AG09309 (cell line): ENCODE measurements at regions not wholly inside any gene's neighbourhood (a gene's known extent, or its start where the extent isn't known, plus 50 kb on each side); places are given as distances from the start of the nearest gene placed in this dataset.

Experiments
- DNase-seq: peaks from one replicate; pipeline ENCODE4 v3.0.0-alpha.2; 2010; ENCODE audit warnings: low read depth
- H3K4me3 ChIP-seq: 2 replicates; pipeline ENCODE4 v1.5.1; 2011; ENCODE audit warnings: mild to moderate bottlenecking, low read depth, low read length, moderate library complexity; ENCODE audit not compliant: control insufficient read depth
- CTCF ChIP-seq: IDR thresholded peaks from 2 replicates; pipeline ENCODE4 v1.5.1; 2011; ENCODE audit warnings: mild to moderate bottlenecking, low read depth, low read length, inconsistent platforms; ENCODE audit not compliant: insufficient read depth, control insufficient read depth; ENCODE audit errors: missing control alignments

GRCh38 chr5:86880785-86881492 is 263.2 kb downstream of the COX7C start:
- TF ChIP-seq CTCF, result peak; percentile 80
- peak; percentile 59 for DNase-seq
- H3K4me3 ChIP-seq, result no peak overlapping the region

GRCh38 chr5:86881493-86882090 is 263.9 kb downstream of the COX7C start:
- no peak for TF ChIP-seq CTCF
- no peak for DNase-seq

GRCh38 chr5:86884608-86885007 is 266.9 kb downstream of the COX7C start:
- DNase-seq, result no peak
- no peak for TF ChIP-seq CTCF
- no peak overlapping the region for H3K4me3 ChIP-seq

More at GRCh38 chr5:86881493-86882090, 263.9 kb downstream of the COX7C start:
- H3K4me3 ChIP-seq, result no peak overlapping the region

GRCh38 chr5:86885011-86885410 is 267.3 kb downstream of the COX7C start:
- no peak for DNase-seq
- H3K4me3 ChIP-seq, result no peak overlapping the region
- no peak for TF ChIP-seq CTCF

DNA sequence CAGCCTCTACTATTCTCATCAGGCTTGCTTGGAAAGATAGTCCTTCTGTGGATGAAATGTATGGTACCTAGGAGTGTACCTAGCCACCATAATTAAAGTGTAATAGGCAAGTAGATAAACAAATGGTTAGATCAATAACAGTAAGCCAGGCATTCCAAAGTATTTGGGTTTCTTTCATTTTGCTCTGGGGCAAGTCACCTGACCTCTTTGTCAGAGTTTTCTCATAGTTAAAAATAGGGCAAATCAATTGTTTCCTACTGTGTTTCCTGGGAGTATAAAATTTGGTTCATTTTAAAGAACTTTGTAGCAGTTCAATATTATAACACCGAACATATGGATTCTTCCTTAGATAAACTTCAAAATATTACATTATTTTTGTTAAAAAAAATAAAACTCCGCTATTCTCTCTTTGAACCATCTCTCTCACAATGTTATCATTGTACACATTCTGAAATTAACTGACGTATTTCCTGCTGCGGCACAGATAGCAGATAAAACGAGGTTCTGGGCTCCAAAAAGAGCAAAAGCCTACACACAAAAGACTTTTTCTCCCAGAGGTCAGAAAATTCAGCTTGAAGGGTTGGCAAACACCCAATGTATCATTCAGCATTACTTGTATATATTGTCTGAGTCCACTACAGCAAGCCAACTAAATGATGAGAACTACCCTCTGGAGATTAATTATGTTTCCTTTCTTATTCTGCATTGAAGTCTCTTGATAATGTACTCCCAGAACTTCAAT is 267.9 kb downstream of the COX7C start:
- TF ChIP-seq CTCF, result no peak
- H3K4me3 ChIP-seq, result no peak overlapping the region
- DNase-seq, result no peak

GRCh38 chr5:86890375-86890774 is 272.6 kb downstream of the COX7C start:
- DNase-seq, result no peak
- no peak overlapping the region for H3K4me3 ChIP-seq
- no peak for TF ChIP-seq CTCF
